ENCODE measurements at regions not wholly inside any gene's neighbourhood (a gene's known extent, or its start where the extent isn't known, plus 50 kb on each side); places are given as distances from the start of the nearest gene placed in this dataset.

- TF ChIP-seq TAF1 (IDR thresholded peaks at IDR 0.05; ENCODE audit: borderline replicate concordance, insufficient read depth, low read length) (no peak), REST (IDR thresholded peaks at IDR 0.05; ENCODE audit: insufficient read depth in 1 of 2, low read depth in 2 of 2, low read length in 2 of 2) (no peak), POLR2AphosphoS5 (IDR thresholded peaks at IDR 0.05; ENCODE audit: low read depth, low read length) (no peak), FOXP2 (optimal IDR thresholded peaks at IDR 0.05; ENCODE audit: borderline replicate concordance, extremely low read depth, extremely low read length, insufficient read depth) (no peak), SIN3A (IDR thresholded peaks at IDR 0.05; ENCODE audit: borderline replicate concordance, insufficient read depth, low read length) (no peak)
Measured at GRCh38 chr15:93716615-93717231, 514.6 kb upstream of the MCTP2 start.

Measured in PFSK-1 (cell line).